IPS DF 6.9 (cell line): ENCODE measurements at regions not wholly inside any gene's neighbourhood (a gene's known extent, or its start where the extent isn't known, plus 50 kb on each side); places are given as distances from the start of the nearest gene placed in this dataset.

Experiments
- DNase-seq: peaks from one replicate; pipeline ENCODE4 v3.0.0-alpha.2; 2013; ENCODE audit warnings: low read depth, low spot score
- H3K27ac ChIP-seq: one replicate; pipeline ENCODE4 v1.5.1; 2013; ENCODE audit warnings: low read length, control low read depth
- H3K27me3 ChIP-seq: 2 replicates; pipeline ENCODE4 v1.6.1; 2013; ENCODE audit warnings: mild to moderate bottlenecking, low read length; ENCODE audit not compliant: control insufficient read depth, insufficient read depth
- H3K36me3 ChIP-seq: 2 replicates; pipeline ENCODE4 v1.6.1; 2013; ENCODE audit warnings: low read length; ENCODE audit not compliant: control insufficient read depth, insufficient read depth
- H3K4me1 ChIP-seq: 2 replicates; pipeline ENCODE4 v1.6.1; 2013; ENCODE audit warnings: low read length; ENCODE audit not compliant: control insufficient read depth, insufficient read depth
- H3K4me3 ChIP-seq: 2 replicates; pipeline ENCODE4 v1.5.1; 2013; ENCODE audit warnings: mild to moderate bottlenecking, low read length
- H3K9me3 ChIP-seq: 2 replicates; pipeline ENCODE4 v1.6.1; 2013; ENCODE audit warnings: low read length, inconsistent platforms; ENCODE audit not compliant: control insufficient read depth, insufficient read depth
- WGBS: extraction: QIAGEN DNeasy Blood & Tissue Kit; methylation state at CpG from one replicate; pipeline ENCODE4 v1.1.7; 2013; ENCODE audit warnings: mixed read lengths, missing lambda C conversion rate; ENCODE audit not compliant: insufficient read length, insufficient coverage; 5-methylcytosine and 5-hydroxymethylcytosine counted together

DNA sequence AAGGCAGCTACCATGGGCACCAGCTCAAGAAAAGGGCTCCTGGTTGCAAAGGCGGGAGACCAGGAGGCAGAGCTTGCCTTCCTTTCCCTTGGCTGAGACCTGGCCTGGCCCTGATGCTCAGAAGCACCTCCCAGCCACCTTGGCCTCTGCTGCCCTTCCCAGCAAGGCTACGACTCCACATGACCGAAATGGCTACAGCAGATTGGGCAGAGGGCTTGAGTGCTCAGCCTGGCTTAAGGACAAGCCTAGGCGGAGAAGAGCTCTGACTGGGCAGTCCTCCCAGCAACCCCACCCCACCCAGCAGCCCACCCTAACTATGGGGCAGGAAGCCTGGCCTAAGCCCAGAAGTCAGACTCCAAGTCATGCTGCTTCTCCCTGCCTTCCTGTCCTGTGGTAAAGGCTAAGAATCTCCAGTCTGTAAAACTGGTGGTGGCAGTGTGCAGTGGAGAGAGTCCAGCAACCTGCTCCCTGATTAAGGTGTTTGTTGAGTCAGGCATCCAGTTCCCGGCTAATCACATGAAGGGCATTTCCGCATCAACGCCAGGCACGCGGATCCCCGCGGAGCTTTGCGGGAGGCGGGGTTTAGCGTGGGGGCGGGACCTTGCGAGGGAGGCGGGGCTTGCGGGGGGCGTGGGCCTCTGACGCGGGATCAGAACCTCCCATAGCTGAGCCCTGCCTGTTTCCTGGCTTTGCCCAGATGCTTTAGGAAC is 256.0 kb downstream of the BCL11A start:
- no peaks in the 10 kb centered on the region for H3K9me3 ChIP-seq
- no peak overlapping the region for H3K27ac ChIP-seq
- peaks cover 3% of the 10 kb centered on the region; the same call in 1 of the 2 replicates for H3K4me1 ChIP-seq
- no peaks in the 10 kb centered on the region for H3K36me3 ChIP-seq
- no peaks in the 10 kb centered on the region for H3K27me3 ChIP-seq
- no CpG with 5 or more reads among the region's 21 CpGs for WGBS
- H3K4me3 ChIP-seq: no peak overlapping the region
- no peak for DNase-seq

DNA sequence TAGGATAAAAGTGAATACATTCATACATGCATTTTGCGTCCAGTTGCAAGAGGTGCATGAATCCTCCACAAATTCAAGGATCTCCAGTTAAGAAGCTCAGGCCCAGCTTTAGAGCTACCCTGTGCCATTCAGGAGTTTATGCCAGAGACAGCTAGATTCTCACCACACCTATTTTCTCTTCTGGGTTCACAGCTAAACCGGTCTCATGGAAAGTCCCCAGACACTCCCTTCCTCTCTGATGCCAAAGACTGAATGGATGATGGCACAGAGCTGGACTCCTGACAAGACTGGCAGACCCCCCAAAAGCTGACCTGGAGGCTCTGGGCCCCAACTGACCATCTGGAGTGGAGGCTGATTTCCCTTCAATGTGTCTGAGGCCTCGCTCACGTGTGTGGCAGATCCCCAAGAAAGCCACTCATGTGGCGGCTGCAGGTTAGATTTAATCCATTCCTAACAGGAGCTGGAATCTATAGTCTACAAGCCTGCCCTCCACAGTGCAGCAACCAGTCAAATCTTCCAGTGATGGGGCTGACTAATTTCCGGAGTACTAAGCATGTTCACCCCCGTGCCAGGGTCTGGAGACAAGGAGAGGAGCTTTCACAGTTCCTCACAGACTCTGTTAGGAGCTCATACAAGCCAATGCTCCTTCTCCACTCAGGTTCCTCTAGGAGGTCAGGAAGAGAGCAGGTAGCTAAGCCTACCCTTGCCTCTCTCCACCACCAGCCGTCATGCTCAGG is 257.1 kb downstream of the BCL11A start:
- no CpG with 5 or more reads among the region's 8 CpGs for WGBS
- Histone ChIP-seq H3K9me3 (no peaks in the 10 kb centered on the region), H3K27me3 (no peaks in the 10 kb centered on the region), H3K4me1 (peaks cover 3% of the 10 kb centered on the region; the same call in 1 of the 2 replicates), H3K4me3 (no peak overlapping the region), H3K27ac (no peak overlapping the region), H3K36me3 (no peaks in the 10 kb centered on the region)
- DNase-seq: no peak

DNA sequence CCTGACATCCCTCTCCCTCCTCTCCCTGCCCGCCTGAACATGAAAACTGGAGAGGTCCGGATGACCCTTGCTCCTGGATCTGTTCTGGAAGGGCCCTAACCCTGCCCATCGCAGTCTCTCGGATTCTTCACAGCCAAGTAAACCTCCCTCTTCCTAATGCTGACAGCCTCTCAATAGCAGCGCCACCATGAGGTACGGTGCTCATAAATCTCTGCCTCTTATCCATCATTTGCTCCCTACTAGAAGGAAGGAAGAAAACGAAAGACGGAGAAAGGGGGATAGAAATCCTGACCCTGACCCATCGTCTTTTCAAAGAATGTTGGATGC is 257.9 kb downstream of the BCL11A start:
- H3K4me3 ChIP-seq: no peak overlapping the region
- peaks cover 3% of the 10 kb centered on the region; the same call in 1 of the 2 replicates for H3K4me1 ChIP-seq
- H3K27me3 ChIP-seq: no peaks in the 10 kb centered on the region
- no CpG with 5 or more reads among the region's 9 CpGs for whole genome bisulfite sequencing
- H3K36me3 ChIP-seq: no peaks in the 10 kb centered on the region
- no peak for DNase-seq
- no peak overlapping the region for H3K27ac ChIP-seq
- H3K9me3 ChIP-seq: no peaks in the 10 kb centered on the region

DNA sequence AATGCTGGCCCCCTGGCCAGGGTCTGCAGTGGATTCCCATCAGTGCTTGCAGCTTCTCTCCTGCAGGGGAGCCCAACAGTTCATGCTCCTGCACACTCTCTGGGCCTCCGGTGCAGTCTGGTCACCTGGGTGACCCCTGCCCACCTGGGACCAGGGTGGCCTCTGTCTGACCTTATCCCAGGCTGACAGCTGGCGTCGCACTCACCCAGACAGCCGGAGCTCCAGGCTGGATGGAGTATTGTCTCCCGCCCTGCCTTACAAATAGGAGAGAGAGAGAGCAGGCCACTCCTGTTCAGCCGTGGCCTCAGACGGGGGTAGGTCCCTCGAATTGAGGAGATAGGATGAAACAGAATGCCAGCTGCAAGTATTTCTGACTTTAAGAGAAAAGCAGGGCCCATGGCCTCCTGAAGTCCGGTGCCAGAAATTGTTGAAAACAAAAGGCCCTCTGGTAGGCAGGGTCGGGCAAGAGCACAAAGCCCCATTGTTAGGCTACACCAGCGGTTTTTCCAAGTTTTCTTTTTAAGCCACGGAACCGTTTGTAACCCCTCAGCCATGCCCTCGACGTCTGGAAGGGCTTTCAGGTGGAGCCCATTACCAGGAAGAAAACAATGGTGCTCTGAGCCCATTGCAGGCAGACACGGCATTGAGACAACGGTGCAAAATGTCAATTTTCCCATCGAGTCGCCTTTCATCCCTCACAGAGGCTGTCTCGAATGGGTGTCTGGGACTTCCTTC is 258.4 kb downstream of the BCL11A start:
- no CpG with 5 or more reads among the region's 20 CpGs for WGBS

DNA sequence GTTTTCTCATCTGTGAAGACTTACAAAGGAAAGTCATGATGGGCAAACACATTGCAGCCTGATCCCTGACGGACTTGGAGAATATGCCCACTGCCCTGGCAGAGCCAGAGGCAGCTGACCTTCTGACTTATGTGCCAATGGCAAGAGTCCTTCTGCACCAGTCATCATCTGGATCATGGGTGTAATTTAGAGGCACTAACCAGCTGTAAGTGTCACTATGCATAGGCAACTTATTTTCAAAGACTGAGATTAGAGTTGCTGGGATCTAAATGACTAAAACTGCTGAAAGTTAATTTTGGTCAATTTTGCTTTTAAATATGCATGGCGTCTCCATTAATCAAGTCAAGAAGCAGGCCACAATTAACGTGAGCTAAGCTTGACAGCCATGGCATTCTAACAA is 261.2 kb downstream of the BCL11A start:
- no peak for DNase-seq
- H3K36me3 ChIP-seq: no peaks in the 10 kb centered on the region
- WGBS: no CpG with 5 or more reads among the region's 3 CpGs
- H3K4me3 ChIP-seq: no peak overlapping the region
- no peaks in the 10 kb centered on the region for H3K27me3 ChIP-seq
- no peaks in the 10 kb centered on the region for H3K9me3 ChIP-seq
- peaks cover under 1% of the 10 kb centered on the region; the same call in 1 of the 2 replicates for H3K4me1 ChIP-seq
- H3K27ac ChIP-seq: no peak overlapping the region

More for the DNA sequence above, 258.4 kb downstream of the BCL11A start:
- Histone ChIP-seq H3K27ac (no peak overlapping the region), H3K9me3 (no peaks in the 10 kb centered on the region), H3K4me1 (peaks cover 3% of the 10 kb centered on the region; the same call in 1 of the 2 replicates), H3K4me3 (no peak overlapping the region), H3K36me3 (no peaks in the 10 kb centered on the region), H3K27me3 (no peaks in the 10 kb centered on the region)
- no peak for DNase-seq

DNA sequence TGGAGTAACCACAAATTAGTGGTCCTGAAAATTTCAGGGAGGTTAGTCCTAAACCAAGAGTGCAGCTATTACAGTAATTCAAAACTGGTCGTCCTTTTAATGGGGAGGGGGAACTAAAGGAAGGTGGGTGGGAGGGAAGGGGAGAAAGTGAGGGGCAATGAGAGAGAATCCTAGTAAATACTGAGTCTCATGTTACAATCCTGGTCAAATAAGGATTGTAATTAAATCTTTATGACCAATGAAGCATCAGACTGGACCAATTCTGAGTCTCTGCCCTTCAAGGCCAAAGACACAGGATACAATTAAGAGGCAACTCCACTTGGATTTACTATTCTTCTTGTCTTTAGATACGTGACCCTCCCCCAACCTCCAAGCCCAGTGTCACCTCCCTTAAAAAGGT is 262.9 kb downstream of the BCL11A start:
- Histone ChIP-seq H3K9me3 (no peaks in the 10 kb centered on the region), H3K4me1 (no peaks in the 10 kb centered on the region), H3K4me3 (no peak overlapping the region), H3K27ac (no peak overlapping the region), H3K27me3 (no peaks in the 10 kb centered on the region; the same call in 1 of the 2 replicates), H3K36me3 (no peaks in the 10 kb centered on the region)
- no peak for DNase-seq
- no CpG with 5 or more reads among the region's 2 CpGs for WGBS

DNA sequence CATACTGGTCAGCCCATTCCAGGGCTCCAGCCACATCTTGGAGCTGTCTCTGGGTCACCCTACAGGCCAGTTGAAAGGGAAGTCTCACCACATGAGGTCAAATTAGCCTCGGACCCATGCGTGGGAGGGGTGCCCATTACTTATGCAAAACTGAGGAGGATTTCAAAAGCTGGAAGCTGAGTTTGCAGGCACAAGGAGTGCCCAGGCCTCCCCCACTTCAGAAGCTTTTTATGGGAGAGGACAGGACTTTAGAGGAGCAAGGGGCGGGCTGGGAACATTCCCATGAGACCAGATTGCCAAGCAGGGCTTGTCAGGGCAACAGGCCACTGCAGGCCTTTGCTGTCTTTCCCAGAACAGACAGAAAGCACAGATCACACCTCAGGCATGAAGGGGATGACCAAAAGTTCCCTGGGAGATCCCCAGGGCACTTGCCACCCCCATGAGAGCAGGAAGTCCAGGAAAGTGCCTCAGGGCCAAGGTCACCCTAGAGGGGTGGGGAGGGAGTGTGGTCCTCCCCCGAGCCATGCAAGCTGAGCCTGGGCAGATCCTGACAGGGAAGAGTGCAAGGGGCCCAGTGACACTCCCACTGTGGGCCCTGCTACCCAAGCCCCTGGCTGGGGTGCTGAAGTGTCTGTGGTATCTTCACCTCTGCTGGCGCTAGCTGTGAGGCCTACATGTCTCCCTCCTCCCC is 267.7 kb downstream of the BCL11A start:
- WGBS: no CpG with 5 or more reads among the region's 5 CpGs
- no peaks in the 10 kb centered on the region; the same call in 1 of the 2 replicates for H3K27me3 ChIP-seq
- no peak overlapping the region for H3K27ac ChIP-seq
- H3K4me3 ChIP-seq: no peak overlapping the region
- no peaks in the 10 kb centered on the region for H3K9me3 ChIP-seq
- no peaks in the 10 kb centered on the region for H3K4me1 ChIP-seq
- no peaks in the 10 kb centered on the region for H3K36me3 ChIP-seq
- no peak for DNase-seq

GRCh38 chr2:60283626-60284025 is 269.8 kb downstream of the BCL11A start:
- no peaks in the 10 kb centered on the region for H3K4me1 ChIP-seq
- no peak for DNase-seq
- no CpG with 5 or more reads among the region's 4 CpGs for WGBS

DNA sequence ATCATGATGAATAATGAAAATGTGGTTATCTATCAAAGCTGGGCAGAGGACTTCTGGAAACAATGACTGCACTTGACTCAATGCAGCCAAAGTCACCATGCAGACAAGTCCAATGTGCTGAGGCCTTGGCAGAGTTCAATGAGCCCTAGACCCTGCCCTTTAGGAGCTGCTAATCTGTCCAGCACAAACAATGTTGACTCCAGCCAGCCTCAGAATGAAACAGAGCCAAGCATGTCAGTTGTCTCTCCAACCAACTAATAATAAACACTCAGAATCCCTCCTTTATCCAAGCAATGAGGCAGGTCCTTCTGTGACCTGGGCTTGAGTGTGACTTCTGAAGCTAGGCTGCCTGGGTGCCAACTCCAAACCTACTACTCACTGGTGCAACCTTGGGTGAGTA is 270.6 kb downstream of the BCL11A start:
- DNase-seq: no peak
- H3K36me3 ChIP-seq: no peaks in the 10 kb centered on the region
- no peak overlapping the region for H3K4me3 ChIP-seq
- no peaks in the 10 kb centered on the region; the same call in 1 of the 2 replicates for H3K27me3 ChIP-seq
- H3K9me3 ChIP-seq: no peaks in the 10 kb centered on the region
- no peaks in the 10 kb centered on the region for H3K4me1 ChIP-seq
- no peak overlapping the region for H3K27ac ChIP-seq

More at GRCh38 chr2:60283626-60284025, 269.8 kb downstream of the BCL11A start:
- Histone ChIP-seq H3K9me3 (no peaks in the 10 kb centered on the region), H3K4me3 (no peak overlapping the region), H3K27ac (no peak overlapping the region), H3K27me3 (no peaks in the 10 kb centered on the region; the same call in 1 of the 2 replicates), H3K36me3 (no peaks in the 10 kb centered on the region)

- Histone ChIP-seq H3K4me1 (no peaks in the 10 kb centered on the region), H3K27ac (no peak overlapping the region), H3K36me3 (no peaks in the 10 kb centered on the region), H3K9me3 (no peaks in the 10 kb centered on the region), H3K27me3 (no peaks in the 10 kb centered on the region), H3K4me3 (no peak overlapping the region)
- DNase-seq: no peak
- WGBS: no CpG with 5 or more reads among the region's 5 CpGs
Observed at GRCh38 chr2:60281730-60282129, 271.7 kb downstream of the BCL11A start.
